ENCODE measurements at regions not wholly inside any gene's neighbourhood (a gene's known extent, or its start where the extent isn't known, plus 50 kb on each side); places are given as distances from the start of the nearest gene placed in this dataset.

- H3K4me3 ChIP-seq (ENCODE audit: low read depth, low read length, poor library complexity, severe bottlenecking): no peak overlapping the region
- POLR2A ChIA-PET (ENCODE audit: low non-redundant PET): no interaction called here
- no peaks in the 10 kb centered on the region for H3K4me1 ChIP-seq (ENCODE audit: insufficient read depth, low read length, poor library complexity, severe bottlenecking)
- TF ChIP-seq CTCF (conservative IDR thresholded peaks at IDR 0.05; ENCODE audit: low read depth, low read length) (no peak), EZH2 (IDR thresholded peaks at IDR 0.05; ENCODE audit: borderline replicate concordance, low read depth, low read length, poor library complexity, severe bottlenecking) (no peak)
- H3K27me3 ChIP-seq (replicated peaks; ENCODE audit: insufficient read depth, low read depth, low read length, poor library complexity): peaks cover 7% of the 10 kb centered on the region
- no peak overlapping the region for H3K27ac ChIP-seq (ENCODE audit: low read depth, low read length, poor library complexity, severe bottlenecking)
- H3K9me3 ChIP-seq (ENCODE audit: low read depth, low read length, poor library complexity, severe bottlenecking): no peaks in the 10 kb centered on the region
- no peak for DNase-seq (ENCODE audit: low spot score)
- BruUV-seq (replicated peaks): no TSS peak
- intact Hi-C loops (cut with micrococcal nuclease; ENCODE audit: unreplicated experiment): no loop called here
- CTCF ChIA-PET: no interaction called here
- no peaks in the 10 kb centered on the region for H3K36me3 ChIP-seq (ENCODE audit: insufficient read depth, low read length, poor library complexity, severe bottlenecking)
These were observed 271.0 kb upstream of the MPDZ start for GRCh38 chr9:13550519-13550918.

- ChIA-PET CTCF (no interaction called here), POLR2A (ENCODE audit: low non-redundant PET) (interaction anchor here (0.6 kb wide), 1 partner anchor 31 kb away, joined by 3 read pairs; no protein-coding TSS in a partner anchor)
- Histone ChIP-seq H3K27me3 (replicated peaks; ENCODE audit: insufficient read depth, low read depth, low read length, poor library complexity) (peaks cover 7% of the 10 kb centered on the region), H3K9me3 (ENCODE audit: low read depth, low read length, poor library complexity, severe bottlenecking) (no peaks in the 10 kb centered on the region), H3K4me3 (ENCODE audit: low read depth, low read length, poor library complexity, severe bottlenecking) (no peak overlapping the region), H3K27ac (ENCODE audit: low read depth, low read length, poor library complexity, severe bottlenecking) (no peak overlapping the region), H3K36me3 (ENCODE audit: insufficient read depth, low read length, poor library complexity, severe bottlenecking) (no peaks in the 10 kb centered on the region), H3K4me1 (ENCODE audit: insufficient read depth, low read length, poor library complexity, severe bottlenecking) (no peaks in the 10 kb centered on the region)
- no TSS peak for BruUV-seq (replicated peaks)
- TF ChIP-seq EZH2 (IDR thresholded peaks at IDR 0.05; ENCODE audit: borderline replicate concordance, low read depth, low read length, poor library complexity, severe bottlenecking): no peak
- no peak for TF ChIP-seq CTCF (conservative IDR thresholded peaks at IDR 0.05; ENCODE audit: low read depth, low read length)
- DNase-seq (ENCODE audit: low spot score): no peak
- intact Hi-C loops (cut with micrococcal nuclease; ENCODE audit: unreplicated experiment): no loop called here
These were observed 269.0 kb upstream of the MPDZ start for GRCh38 chr9:13548535-13548934.

- POLR2A ChIA-PET (ENCODE audit: low non-redundant PET): no interaction called here
- intact Hi-C loops (cut with micrococcal nuclease; ENCODE audit: unreplicated experiment): no loop called here
- Histone ChIP-seq H3K27me3 (replicated peaks; ENCODE audit: insufficient read depth, low read depth, low read length, poor library complexity) (no peaks in the 10 kb centered on the region), H3K4me3 (ENCODE audit: low read depth, low read length, poor library complexity, severe bottlenecking) (no peak overlapping the region), H3K36me3 (ENCODE audit: insufficient read depth, low read length, poor library complexity, severe bottlenecking) (no peaks in the 10 kb centered on the region), H3K27ac (ENCODE audit: low read depth, low read length, poor library complexity, severe bottlenecking) (no peak overlapping the region), H3K4me1 (ENCODE audit: insufficient read depth, low read length, poor library complexity, severe bottlenecking) (no peaks in the 10 kb centered on the region), H3K9me3 (ENCODE audit: low read depth, low read length, poor library complexity, severe bottlenecking) (no peaks in the 10 kb centered on the region)
- DNase-seq (ENCODE audit: low spot score): no peak
- no TSS peak for BruUV-seq (replicated peaks)
- CTCF ChIA-PET: no interaction called here
- TF ChIP-seq CTCF (conservative IDR thresholded peaks at IDR 0.05; ENCODE audit: low read depth, low read length) (no peak), EZH2 (IDR thresholded peaks at IDR 0.05; ENCODE audit: borderline replicate concordance, low read depth, low read length, poor library complexity, severe bottlenecking) (no peak)
These were observed 255.6 kb upstream of the MPDZ start for GRCh38 chr9:13535141-13535540.

Data from A673 (cell line).